Bronchial epithelial cell (primary cell): ENCODE measurements at regions not wholly inside any gene's neighbourhood (a gene's known extent, or its start where the extent isn't known, plus 50 kb on each side); places are given as distances from the start of the nearest gene placed in this dataset.

Experiments used
- DNase-seq: peaks from one replicate; pipeline ENCODE4 v3.0.0-alpha.2; 2010; ENCODE audit warnings: low read depth
- FAIRE-seq: peaks from 2 replicates; lab custom pipeline; 2011; peaks lifted over from hg19 to GRCh38; lab: Jason Lieb, UNC
- H3K27me3 ChIP-seq: 2 replicates; pipeline ENCODE4 v1.5.1; 2011; ENCODE audit warnings: low read length; ENCODE audit not compliant: control insufficient read depth, insufficient read depth
- H3K36me3 ChIP-seq: 2 replicates; pipeline ENCODE4 v1.5.1; 2011; ENCODE audit warnings: low read length; ENCODE audit not compliant: control insufficient read depth, insufficient read depth
- H3K4me3 ChIP-seq: 2 replicates; pipeline ENCODE4 v1.5.1; 2011; ENCODE audit warnings: mild to moderate bottlenecking, low read depth, low read length, control low read depth
- CTCF ChIP-seq: IDR thresholded peaks from 2 replicates; pipeline ENCODE4 v1.5.1; 2011; ENCODE audit warnings: mild to moderate bottlenecking, moderate library complexity, low read length, control low read depth, inconsistent platforms; ENCODE audit not compliant: insufficient read depth, severe bottlenecking

GRCh38 chr3:168552251-168552650 lies 456.5 kb upstream of the GOLIM4 start:
- no peak for TF ChIP-seq CTCF
- H3K36me3 ChIP-seq: no peaks in the 10 kb centered on the region
- no peak overlapping the region for H3K4me3 ChIP-seq
- DNase-seq (no peak), FAIRE-seq (no peak)
- H3K27me3 ChIP-seq: peaks cover 2% of the 10 kb centered on the region

DNA sequence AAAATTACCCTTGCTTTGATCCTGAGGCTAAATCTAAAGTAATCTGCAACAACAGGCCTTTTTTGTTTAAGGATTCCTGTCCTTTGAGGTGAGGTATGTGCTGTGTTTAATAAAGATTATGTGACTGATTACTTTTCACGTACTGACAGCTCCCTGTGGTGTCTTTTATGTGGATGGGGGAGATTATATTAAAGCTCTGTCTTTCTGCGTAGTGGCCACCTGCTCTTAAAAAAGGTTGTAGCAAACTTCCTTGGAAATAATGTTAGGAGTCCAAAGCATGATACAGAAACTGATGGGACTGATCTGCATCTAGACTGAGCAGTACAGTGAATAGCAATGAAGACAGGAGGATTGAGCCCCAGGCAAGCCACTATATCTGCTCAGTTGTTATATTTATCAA lies 453.0 kb upstream of the GOLIM4 start:
- Histone ChIP-seq H3K27me3 (peaks cover 2% of the 10 kb centered on the region), H3K4me3 (no peak overlapping the region), H3K36me3 (no peaks in the 10 kb centered on the region)
- DNase-seq (no peak), FAIRE-seq (no peak)
- no peak for TF ChIP-seq CTCF

- FAIRE-seq: no peak
- TF ChIP-seq CTCF: no peak
- Histone ChIP-seq H3K27me3 (peaks cover 2% of the 10 kb centered on the region), H3K4me3 (no peak overlapping the region), H3K36me3 (no peaks in the 10 kb centered on the region)
- no peak for DNase-seq
These were observed 451.0 kb upstream of the GOLIM4 start for GRCh38 chr3:168546707-168547106.

- H3K36me3 ChIP-seq: no peaks in the 10 kb centered on the region
- no peak for FAIRE-seq
- no peak for TF ChIP-seq CTCF
- no peak overlapping the region for H3K4me3 ChIP-seq
- DNase-seq: no peak
- no peaks in the 10 kb centered on the region for H3K27me3 ChIP-seq
These were observed 449.9 kb upstream of the GOLIM4 start for GRCh38 chr3:168545591-168545990.

GRCh38 chr3:168544097-168544957 lies 448.6 kb upstream of the GOLIM4 start:
- H3K4me3 ChIP-seq: no peak overlapping the region
- peak; percentile 1 for TF ChIP-seq CTCF
- FAIRE-seq (no peak), DNase-seq (peak; percentile 24)
- no peaks in the 10 kb centered on the region for H3K36me3 ChIP-seq
- no peaks in the 10 kb centered on the region for H3K27me3 ChIP-seq
